B cell (primary cell): ENCODE measurements at regions not wholly inside any gene's neighbourhood (a gene's known extent, or its start where the extent isn't known, plus 50 kb on each side); places are given as distances from the start of the nearest gene placed in this dataset.

Experiments
- ATAC-seq: fragments of 200-7000 bp; cut with Tn5 transposase; one replicate; pipeline ENCODE4 v1.10.0; 2021; ENCODE audit warnings: low read depth, mild to moderate bottlenecking, moderate number of reproducible peaks, moderate library complexity
- CTCF ChIA-PET: fragments of 350-600 bp; sonication (Branson Sonifier 250); formaldehyde crosslinking; loops from one replicate; lab custom pipeline; 2021; ENCODE audit warnings: antibody characterized with exemption, inconsistent platforms; lab: Charles Lee
- POLR2A ChIA-PET: fragments of 350-600 bp; sonication (Branson Sonifier 250); formaldehyde crosslinking; loops from one replicate; lab custom pipeline; 2021; ENCODE audit warnings: antibody characterized with exemption; lab: Charles Lee
- DNase-seq: peaks from one replicate; pipeline ENCODE4 v3.0.0; 2013
- H2AFZ ChIP-seq: 2 replicates; pipeline ENCODE4 v1.6.1; 2012; ENCODE audit warnings: mild to moderate bottlenecking, low read depth, low read length; ENCODE audit not compliant: insufficient read depth, poor library complexity, severe bottlenecking
- H3K27ac ChIP-seq, 2 donors: 1 replicate in 1 of 2; 2 replicates in 1 of 2; pipeline ENCODE4 v1.5.1; 2012 to 2013; ENCODE audit warnings: low read length in 2 of 2, mild to moderate bottlenecking in 2 of 2, moderate library complexity in 1 of 2
- H3K27me3 ChIP-seq, 4 experiments: fragments of 200-600 bp in 1 of 4; sonication (generic) in 1 of 4; replicated peaks in 1 of 4; 1 replicate in 2 of 4; 2 replicates in 2 of 4; pipeline versions ENCODE4 v1.6.1 to v1.7.0; 2013 to 2016; ENCODE audit warnings: low read length in 3 of 4, mild to moderate bottlenecking in 2 of 4, mixed read lengths in 1 of 4, moderate library complexity in 1 of 4; ENCODE audit not compliant: insufficient read depth in 4 of 4, control insufficient read depth in 3 of 4; ENCODE audit errors: control extremely low read depth in 1 of 4
- H3K36me3 ChIP-seq, 2 experiments: replicated peaks in 1 of 2; 1 replicate in 1 of 2; 2 replicates in 1 of 2; pipeline versions ENCODE4 v1.6.1 to v1.7.1; 2013; ENCODE audit warnings: low read length in 1 of 2; ENCODE audit not compliant: insufficient read depth in 2 of 2, control insufficient read depth in 1 of 2; ENCODE audit errors: control extremely low read depth in 1 of 2, extremely low read depth in 1 of 2
- H3K4me1 ChIP-seq, 2 donors: fragments of 200-600 bp in 1 of 2; sonication (generic) in 1 of 2; 1 replicate in 1 of 2; 2 replicates in 1 of 2; pipeline versions ENCODE4 v1.5.1 to v1.6.1; 2013 to 2017; ENCODE audit warnings: low read length in 2 of 2; ENCODE audit not compliant: control insufficient read depth in 2 of 2, insufficient read depth in 2 of 2
- H3K4me2 ChIP-seq: replicated peaks from 2 replicates; pipeline ENCODE3; 2012; ENCODE audit warnings: mild to moderate bottlenecking, low read depth, low read length; ENCODE audit not compliant: poor library complexity, severe bottlenecking
- H3K4me3 ChIP-seq, 5 experiments: fragments of 200-600 bp in 1 of 5; sonication (generic) in 1 of 5; 1 replicate in 3 of 5; 2 replicates in 2 of 5; pipeline versions ENCODE4 v1.5.1 to v1.7.0; 2011 to 2016; ENCODE audit warnings: low read length in 4 of 5, mild to moderate bottlenecking in 4 of 5, low read depth in 2 of 5, control low read depth in 1 of 5, moderate library complexity in 1 of 5; ENCODE audit not compliant: insufficient read depth in 1 of 5; ENCODE audit errors: control extremely low read depth in 1 of 5, extremely low read depth in 1 of 5
- H3K79me2 ChIP-seq: fragments of 200-600 bp; sonication (generic); one replicate; pipeline ENCODE4 v1.6.0; 2016; ENCODE audit warnings: low read length; ENCODE audit not compliant: control insufficient read depth, insufficient read depth
- H3K9ac ChIP-seq: fragments of 200-600 bp; sonication (generic); 2 replicates; pipeline ENCODE4 v1.6.1; 2017; ENCODE audit warnings: mild to moderate bottlenecking, low read length, moderate library complexity
- H3K9me3 ChIP-seq, 3 donors: one replicate each; pipeline versions ENCODE4 v1.6.1 to v1.7.1; 2013; ENCODE audit warnings: low read length in 2 of 3; ENCODE audit not compliant: control insufficient read depth in 2 of 3, insufficient read depth in 1 of 3; ENCODE audit errors: control extremely low read depth in 1 of 3
- H4K20me1 ChIP-seq: 2 replicates; pipeline ENCODE4 v1.6.0; 2012; ENCODE audit warnings: mild to moderate bottlenecking, low read length; ENCODE audit not compliant: insufficient read depth, control insufficient read depth, poor library complexity, severe bottlenecking
- H3K27ac Mint-ChIP-seq: one replicate; pipeline ENCODE4 v1.8.0; 2021; ENCODE audit warnings: mixed read lengths
- H3K27me3 Mint-ChIP-seq: one replicate; pipeline ENCODE4 v1.8.0; 2021; ENCODE audit warnings: mixed read lengths
- H3K4me1 Mint-ChIP-seq: one replicate; pipeline ENCODE4 v1.8.0; 2021; ENCODE audit warnings: mixed read lengths
- H3K4me3 Mint-ChIP-seq: one replicate; pipeline ENCODE4 v1.8.0; 2021; ENCODE audit warnings: mixed read lengths
- H3K9me3 Mint-ChIP-seq: one replicate; pipeline ENCODE4 v1.8.0; 2022; ENCODE audit warnings: mixed read lengths; ENCODE audit not compliant: insufficient read depth
- CTCF ChIP-seq: fragments of 200-600 bp; IDR thresholded peaks from one replicate; pipeline ENCODE4 v1.8.0; 2022; ENCODE audit warnings: antibody characterized with exemption, mild to moderate bottlenecking
- EZH2 ChIP-seq: IDR thresholded peaks from 2 replicates; pipeline ENCODE4 v1.6.1; 2012; ENCODE audit warnings: borderline replicate concordance, low read depth, mild to moderate bottlenecking, moderate library complexity, low read length; ENCODE audit not compliant: insufficient read depth, poor library complexity, severe bottlenecking
- WGBS: methylation state at CpG from one replicate; pipeline ENCODE4 v1.1.5; 2013; ENCODE audit warnings: missing lambda C conversion rate; ENCODE audit not compliant: insufficient coverage; 5-methylcytosine and 5-hydroxymethylcytosine counted together
- intact Hi-C: fragments of 100-400 bp; cut with micrococcal nuclease; formaldehyde crosslinking; loops from one replicate; pipeline ENCODE4 v1.10.0; 2022

GRCh38 chr1:163864207-163864606, 542.5 kb downstream of the NUF2 start:
- no CpG with 5 or more reads among the region's 1 CpG for WGBS
- H3K79me2 ChIP-seq = no peaks in the 10 kb centered on the region
- TF ChIP-seq CTCF = no peak
- no peak for TF ChIP-seq EZH2
- no peak for DNase-seq
- H3K27me3 Mint-ChIP-seq = no peaks in the 10 kb centered on the region
- no peaks in the 10 kb centered on the region for H3K36me3 ChIP-seq
- ChIA-PET CTCF (no interaction called here), POLR2A (no interaction called here)
- H3K4me1 Mint-ChIP-seq = no peaks in the 10 kb centered on the region
- H3K27ac Mint-ChIP-seq = no peak overlapping the region
- peaks cover 5% of the 10 kb centered on the region for H3K9me3 Mint-ChIP-seq
- intact Hi-C loops = no loop called here
- no peaks in the 10 kb centered on the region for H3K4me1 ChIP-seq
- H3K9ac ChIP-seq = no peak overlapping the region
- H3K27ac ChIP-seq = no peak overlapping the region
- no peaks in the 10 kb centered on the region for H3K27me3 ChIP-seq
- H3K4me3 Mint-ChIP-seq = no peak overlapping the region
- no peak overlapping the region for H3K4me3 ChIP-seq
- H3K9me3 ChIP-seq = no peaks in the 10 kb centered on the region
- H3K4me2 ChIP-seq = no peak overlapping the region
- no peaks in the 10 kb centered on the region for H4K20me1 ChIP-seq
- H2AFZ ChIP-seq = no peak overlapping the region
- ATAC-seq = no peak

- Mint-ChIP-seq H3K9me3 (peaks cover 5% of the 10 kb centered on the region), H3K4me1 (no peaks in the 10 kb centered on the region), H3K27me3 (no peaks in the 10 kb centered on the region), H3K27ac (no peak overlapping the region), H3K4me3 (no peak overlapping the region)
- Histone ChIP-seq H3K9me3 (no peaks in the 10 kb centered on the region), H3K4me1 (no peaks in the 10 kb centered on the region), H2AFZ (no peak overlapping the region), H3K27me3 (no peaks in the 10 kb centered on the region), H3K4me3 (no peak overlapping the region), H4K20me1 (no peaks in the 10 kb centered on the region), H3K9ac (no peak overlapping the region), H3K36me3 (no peaks in the 10 kb centered on the region), H3K4me2 (no peak overlapping the region), H3K79me2 (no peaks in the 10 kb centered on the region), H3K27ac (no peak overlapping the region)
- TF ChIP-seq CTCF = no peak
- no peak for TF ChIP-seq EZH2
- intact Hi-C loops = no loop called here
- no peak for DNase-seq
- POLR2A ChIA-PET = no interaction called here
- no peak for ATAC-seq
- WGBS = no CpG with 5 or more reads among the region's 2 CpGs
- CTCF ChIA-PET = no interaction called here
Measured at GRCh38 chr1:163866564-163866963, 544.8 kb downstream of the NUF2 start.
